ENCODE measurements at regions not wholly inside any gene's neighbourhood (a gene's known extent, or its start where the extent isn't known, plus 50 kb on each side); places are given as distances from the start of the nearest gene placed in this dataset.

DNA sequence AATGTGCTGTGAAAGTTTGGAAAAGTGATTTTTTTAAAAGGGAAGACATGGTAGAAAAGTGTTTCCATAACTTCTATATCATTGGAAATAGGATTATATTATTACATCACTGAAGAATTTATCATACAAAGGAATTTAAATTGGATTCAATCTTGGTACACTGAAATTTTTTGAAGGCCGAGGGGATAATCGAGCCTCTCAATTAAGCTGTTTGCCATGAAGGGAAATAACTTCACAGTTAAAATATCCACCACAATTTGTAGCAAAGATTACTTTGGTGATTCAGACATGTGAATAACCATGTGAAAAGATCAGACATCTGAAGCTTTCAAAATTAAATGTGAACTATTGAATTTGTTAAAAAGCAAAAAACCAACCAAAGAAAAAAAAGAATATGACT, 215.3 kb downstream of the KLF5 start:
- no peak for DNase-seq (ENCODE audit: extremely low read depth, insufficient read length)
- Histone ChIP-seq H3K36me3 (ENCODE audit: control insufficient read depth, insufficient read depth, low read length) (no peaks in the 10 kb centered on the region), H3K27me3 (replicated peaks; ENCODE audit: control insufficient read depth, insufficient read depth, low read length) (no peaks in the 10 kb centered on the region), H3K4me3 (replicated peaks; ENCODE audit: low read depth, low read length) (no peak overlapping the region)
- TF ChIP-seq, protein P1, sequence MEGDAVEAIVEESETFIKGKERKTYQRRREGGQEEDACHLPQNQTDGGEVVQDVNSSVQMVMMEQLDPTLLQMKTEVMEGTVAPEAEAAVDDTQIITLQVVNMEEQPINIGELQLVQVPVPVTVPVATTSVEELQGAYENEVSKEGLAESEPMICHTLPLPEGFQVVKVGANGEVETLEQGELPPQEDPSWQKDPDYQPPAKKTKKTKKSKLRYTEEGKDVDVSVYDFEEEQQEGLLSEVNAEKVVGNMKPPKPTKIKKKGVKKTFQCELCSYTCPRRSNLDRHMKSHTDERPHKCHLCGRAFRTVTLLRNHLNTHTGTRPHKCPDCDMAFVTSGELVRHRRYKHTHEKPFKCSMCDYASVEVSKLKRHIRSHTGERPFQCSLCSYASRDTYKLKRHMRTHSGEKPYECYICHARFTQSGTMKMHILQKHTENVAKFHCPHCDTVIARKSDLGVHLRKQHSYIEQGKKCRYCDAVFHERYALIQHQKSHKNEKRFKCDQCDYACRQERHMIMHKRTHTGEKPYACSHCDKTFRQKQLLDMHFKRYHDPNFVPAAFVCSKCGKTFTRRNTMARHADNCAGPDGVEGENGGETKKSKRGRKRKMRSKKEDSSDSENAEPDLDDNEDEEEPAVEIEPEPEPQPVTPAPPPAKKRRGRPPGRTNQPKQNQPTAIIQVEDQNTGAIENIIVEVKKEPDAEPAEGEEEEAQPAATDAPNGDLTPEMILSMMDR (IDR thresholded peaks at IDR 0.05; ENCODE audit: insufficient read depth, low read length, poor library complexity, severe bottlenecking) = no peak

DNA sequence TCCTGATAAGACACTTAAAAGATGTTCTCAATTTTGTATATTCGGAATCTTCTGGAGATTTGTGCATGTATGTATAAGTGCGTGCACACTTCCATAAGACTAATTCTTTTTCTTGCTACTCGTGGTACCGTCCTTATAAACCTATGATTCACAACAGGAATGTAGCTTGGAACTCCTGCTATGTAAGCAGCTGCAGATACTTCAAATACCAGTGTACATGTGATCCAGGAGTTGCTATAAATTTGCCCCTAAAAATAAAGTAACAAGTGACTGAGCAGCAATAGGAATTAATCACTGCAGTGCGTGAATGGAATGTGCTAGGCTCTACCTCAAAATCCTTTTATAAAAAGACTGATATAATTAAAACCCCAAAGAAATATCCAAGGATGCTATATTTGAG, 214.9 kb downstream of the KLF5 start:
- H3K27me3 ChIP-seq (replicated peaks; ENCODE audit: control insufficient read depth, insufficient read depth, low read length) = no peaks in the 10 kb centered on the region
- DNase-seq (ENCODE audit: extremely low read depth, insufficient read length) = no peak
- TF ChIP-seq, protein P1 (IDR thresholded peaks at IDR 0.05; ENCODE audit: insufficient read depth, low read length, poor library complexity, severe bottlenecking) = no peak
- H3K36me3 ChIP-seq (ENCODE audit: control insufficient read depth, insufficient read depth, low read length) = no peaks in the 10 kb centered on the region
- H3K4me3 ChIP-seq (replicated peaks; ENCODE audit: low read depth, low read length) = no peak overlapping the region

DNA sequence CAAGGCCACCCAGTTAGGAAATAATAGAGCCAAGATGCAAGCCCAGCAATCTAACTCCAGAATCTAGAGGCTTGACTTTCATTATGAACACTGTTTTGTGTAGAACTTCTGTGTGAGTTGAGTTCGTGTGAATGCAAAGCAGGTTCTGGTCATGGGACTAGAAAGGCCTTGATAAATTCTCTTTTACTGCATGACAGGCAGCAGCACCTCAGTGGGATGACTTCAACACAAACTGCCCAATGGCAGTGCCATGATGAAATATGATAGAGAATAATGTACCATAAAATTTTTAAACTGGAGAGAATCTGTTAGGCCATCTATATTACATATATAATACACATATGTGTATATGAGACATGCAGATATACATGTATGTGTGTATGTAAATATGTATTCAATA, 214.5 kb downstream of the KLF5 start:
- TF ChIP-seq, protein P1 (IDR thresholded peaks at IDR 0.05; ENCODE audit: insufficient read depth, low read length, poor library complexity, severe bottlenecking) = no peak
- Histone ChIP-seq H3K36me3 (ENCODE audit: control insufficient read depth, insufficient read depth, low read length) (no peaks in the 10 kb centered on the region), H3K4me3 (replicated peaks; ENCODE audit: low read depth, low read length) (no peak overlapping the region), H3K27me3 (replicated peaks; ENCODE audit: control insufficient read depth, insufficient read depth, low read length) (no peaks in the 10 kb centered on the region)
- DNase-seq (ENCODE audit: extremely low read depth, insufficient read length) = no peak

DNA sequence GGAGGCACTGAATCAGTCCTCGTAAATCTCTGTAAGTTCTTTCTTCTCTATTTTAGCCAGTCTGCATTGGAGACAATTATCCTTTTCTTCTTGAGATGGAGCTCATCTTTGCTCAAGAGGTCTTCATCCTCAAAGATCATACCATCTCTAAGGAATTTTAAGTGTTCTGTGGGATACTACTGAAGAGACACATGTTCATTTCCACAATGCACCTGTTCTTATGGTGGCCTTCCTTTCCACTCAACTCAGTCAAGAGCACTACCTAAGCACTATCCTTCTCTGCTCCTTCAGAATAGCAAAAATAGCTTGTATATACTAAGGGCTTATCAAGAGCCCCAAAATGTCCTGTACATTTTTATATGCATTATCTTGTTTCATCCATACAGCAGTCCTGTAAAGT, 214.0 kb downstream of the KLF5 start:
- H3K36me3 ChIP-seq (ENCODE audit: control insufficient read depth, insufficient read depth, low read length) = no peaks in the 10 kb centered on the region
- DNase-seq (ENCODE audit: extremely low read depth, insufficient read length) = no peak
- H3K27me3 ChIP-seq (replicated peaks; ENCODE audit: control insufficient read depth, insufficient read depth, low read length) = no peaks in the 10 kb centered on the region
- TF ChIP-seq, protein P1 (IDR thresholded peaks at IDR 0.05; ENCODE audit: insufficient read depth, low read length, poor library complexity, severe bottlenecking) = no peak
- H3K4me3 ChIP-seq (replicated peaks; ENCODE audit: low read depth, low read length) = no peak overlapping the region

DNA sequence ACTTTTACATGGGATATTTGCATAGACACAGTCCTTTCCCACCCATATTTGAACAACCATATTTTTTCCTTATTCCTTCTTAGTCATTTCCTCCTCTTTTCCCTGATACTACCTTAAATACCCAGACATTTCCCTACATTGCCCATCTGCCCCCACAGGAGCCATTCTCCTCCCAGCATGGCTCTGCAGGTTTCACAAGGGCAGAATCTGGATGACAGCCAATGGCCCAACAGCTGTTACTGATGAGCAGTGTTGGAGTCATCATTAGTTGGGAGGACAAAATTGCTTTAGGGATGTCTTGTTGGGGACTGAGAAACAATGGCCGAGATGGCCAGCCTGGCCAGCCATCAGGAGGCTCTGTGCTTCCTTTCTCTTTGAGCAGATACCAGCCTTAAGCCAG, 209.5 kb downstream of the KLF5 start:
- DNase-seq (ENCODE audit: extremely low read depth, insufficient read length) = no peak
- H3K36me3 ChIP-seq (ENCODE audit: control insufficient read depth, insufficient read depth, low read length) = no peaks in the 10 kb centered on the region
- TF ChIP-seq, protein P1 (IDR thresholded peaks at IDR 0.05; ENCODE audit: insufficient read depth, low read length, poor library complexity, severe bottlenecking) = no peak
- H3K27me3 ChIP-seq (replicated peaks; ENCODE audit: control insufficient read depth, insufficient read depth, low read length) = no peaks in the 10 kb centered on the region
- no peak overlapping the region for H3K4me3 ChIP-seq (replicated peaks; ENCODE audit: low read depth, low read length)

DNA sequence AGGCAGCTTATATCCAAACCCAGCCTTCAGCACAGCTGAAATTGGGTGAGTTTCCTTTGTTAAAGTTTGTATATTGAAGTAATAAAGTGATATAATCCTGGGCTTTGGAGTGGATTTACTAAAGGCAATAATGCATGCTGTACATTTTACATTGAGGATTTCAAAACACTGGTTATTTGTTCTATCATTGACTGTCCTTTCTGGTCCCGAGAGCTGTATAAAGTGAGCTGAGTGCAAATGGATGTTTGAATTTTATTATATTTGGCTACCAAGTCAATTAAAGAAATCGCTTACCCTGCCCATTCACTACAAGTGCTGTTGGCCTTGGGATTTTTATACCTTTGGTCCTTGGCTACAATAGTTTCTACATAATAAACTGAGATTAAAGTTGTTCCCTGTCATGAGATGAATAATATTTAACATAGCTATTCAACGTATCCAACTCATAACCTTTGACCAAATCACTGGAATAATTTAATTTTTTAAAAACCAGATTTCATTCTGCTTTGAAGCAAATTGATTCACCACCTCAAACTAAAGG, 207.9 kb downstream of the KLF5 start:
- Histone ChIP-seq H3K27me3 (replicated peaks; ENCODE audit: control insufficient read depth, insufficient read depth, low read length) (no peaks in the 10 kb centered on the region), H3K36me3 (ENCODE audit: control insufficient read depth, insufficient read depth, low read length) (no peaks in the 10 kb centered on the region), H3K4me3 (replicated peaks; ENCODE audit: low read depth, low read length) (no peak overlapping the region)
- TF ChIP-seq, protein P1 (IDR thresholded peaks at IDR 0.05; ENCODE audit: insufficient read depth, low read length, poor library complexity, severe bottlenecking) = no peak
- no peak for DNase-seq (ENCODE audit: extremely low read depth, insufficient read length)
